ENCODE measurements at regions not wholly inside any gene's neighbourhood (a gene's known extent, or its start where the extent isn't known, plus 50 kb on each side); places are given as distances from the start of the nearest gene placed in this dataset.
"Not testable (repeated sequence)": the region's sequence is repeated elsewhere in the genome, so short reads cannot be mapped to it uniquely, and the experiment has no call there.

GRCh38 chr12:46561769-46562624 lies 189.4 kb upstream of the SLC38A2 start:
- dilution Hi-C loops (cut with MboI; ENCODE audit: extremely low pct_ligation_motif_present, low sequenced_read_pairs); H3K9me1 ChIP-seq (replicated peaks; ENCODE audit: control insufficient read depth, extremely low read depth, insufficient read depth, low read length); DNase-seq (ENCODE audit: low read depth, low spot score); H3K36me3 ChIP-seq (ENCODE audit: control insufficient read depth in 2 of 2, extremely low read depth in 1 of 2, insufficient read depth in 2 of 2, low read length in 2 of 2); H3K9me3 ChIP-seq (replicated peaks; ENCODE audit: control insufficient read depth, insufficient read depth, low read length); H4K20me1 ChIP-seq (replicated peaks; ENCODE audit: control insufficient read depth, extremely low read depth, insufficient read depth, low read length); H3K27me3 ChIP-seq (ENCODE audit: control insufficient read depth in 2 of 2, insufficient read depth in 2 of 2, low read length in 2 of 2); H3K79me2 ChIP-seq (ENCODE audit: control insufficient read depth, insufficient read depth, low read length); BruUV-seq (replicated peaks); POLR2A ChIA-PET; H3K4me3 ChIP-seq (replicated peaks in 1 of 3; ENCODE audit: insufficient read depth in 1 of 3, low read depth in 1 of 3, low read length in 3 of 3): not testable (repeated sequence)
- CTCF ChIA-PET: interaction anchor here (2.3 kb wide), 1 partner anchor 99 kb away, joined by 11 read pairs; no protein-coding TSS in a partner anchor
- peak overlapping the region; percentile 70 for H3K4me2 ChIP-seq (ENCODE audit: insufficient read depth, low read length)
- peak overlapping the region; percentile 96 for H3K27ac ChIP-seq (ENCODE audit: insufficient read depth, low read depth, low read length)
- peak; percentile 78 for FAIRE-seq
- H2AFZ ChIP-seq (ENCODE audit: low read depth, low read length): peak overlapping the region; percentile 2
- H3K4me1 ChIP-seq (ENCODE audit: control insufficient read depth, extremely low read depth, insufficient read depth, low read length): peaks cover 24% of the 10 kb centered on the region
- peak overlapping the region; percentile 80 for H3K9ac ChIP-seq (replicated peaks; ENCODE audit: extremely low read depth, insufficient read depth, low read length)
- intact Hi-C loops (cut with micrococcal nuclease): loop anchor here (1.0 to 5.0 kb wide), 5 partner anchors 38 to 189 kb away; partner anchors contain the start of gene SLC38A2
- TF ChIP-seq JUN (IDR thresholded peaks at IDR 0.05; ENCODE audit: borderline replicate concordance, insufficient read depth, insufficient read length, low read depth): peak; percentile 22

GRCh38 chr12:46560874-46561273 lies 188.3 kb upstream of the SLC38A2 start:
- no peak overlapping the region for H2AFZ ChIP-seq (ENCODE audit: low read depth, low read length)
- dilution Hi-C loops (cut with MboI; ENCODE audit: extremely low pct_ligation_motif_present, low sequenced_read_pairs): no loop called here
- TF ChIP-seq EZH2 (IDR thresholded peaks at IDR 0.05; ENCODE audit: borderline replicate concordance, low read depth, low read length, severe bottlenecking) (no peak), POLR2A (IDR thresholded peaks at IDR 0.05; ENCODE audit: low read depth, low read length) (no peak), MYC (IDR thresholded peaks at IDR 0.05; ENCODE audit: low read depth, low read length) (no peak), FOS (IDR thresholded peaks at IDR 0.05; ENCODE audit: borderline replicate concordance, insufficient read depth, low read length) (no peak), GATA2 (IDR thresholded peaks at IDR 0.05; ENCODE audit: insufficient read depth, insufficient read length, low read depth, low read length) (no peak), POLR2AphosphoS5 (IDR thresholded peaks at IDR 0.05; ENCODE audit: insufficient read depth, low read depth, low read length) (no peak), JUN (IDR thresholded peaks at IDR 0.05; ENCODE audit: borderline replicate concordance, insufficient read depth, insufficient read length, low read depth) (no peak)
- TF ChIP-seq, protein P1, sequence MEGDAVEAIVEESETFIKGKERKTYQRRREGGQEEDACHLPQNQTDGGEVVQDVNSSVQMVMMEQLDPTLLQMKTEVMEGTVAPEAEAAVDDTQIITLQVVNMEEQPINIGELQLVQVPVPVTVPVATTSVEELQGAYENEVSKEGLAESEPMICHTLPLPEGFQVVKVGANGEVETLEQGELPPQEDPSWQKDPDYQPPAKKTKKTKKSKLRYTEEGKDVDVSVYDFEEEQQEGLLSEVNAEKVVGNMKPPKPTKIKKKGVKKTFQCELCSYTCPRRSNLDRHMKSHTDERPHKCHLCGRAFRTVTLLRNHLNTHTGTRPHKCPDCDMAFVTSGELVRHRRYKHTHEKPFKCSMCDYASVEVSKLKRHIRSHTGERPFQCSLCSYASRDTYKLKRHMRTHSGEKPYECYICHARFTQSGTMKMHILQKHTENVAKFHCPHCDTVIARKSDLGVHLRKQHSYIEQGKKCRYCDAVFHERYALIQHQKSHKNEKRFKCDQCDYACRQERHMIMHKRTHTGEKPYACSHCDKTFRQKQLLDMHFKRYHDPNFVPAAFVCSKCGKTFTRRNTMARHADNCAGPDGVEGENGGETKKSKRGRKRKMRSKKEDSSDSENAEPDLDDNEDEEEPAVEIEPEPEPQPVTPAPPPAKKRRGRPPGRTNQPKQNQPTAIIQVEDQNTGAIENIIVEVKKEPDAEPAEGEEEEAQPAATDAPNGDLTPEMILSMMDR (IDR thresholded peaks at IDR 0.05; ENCODE audit: extremely low read depth in 1 of 2, insufficient read depth in 1 of 2, low read depth in 1 of 2, low read length in 2 of 2): no peak
- TF ChIP-seq, protein P2, sequence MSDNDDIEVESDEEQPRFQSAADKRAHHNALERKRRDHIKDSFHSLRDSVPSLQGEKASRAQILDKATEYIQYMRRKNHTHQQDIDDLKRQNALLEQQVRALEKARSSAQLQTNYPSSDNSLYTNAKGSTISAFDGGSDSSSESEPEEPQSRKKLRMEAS (IDR thresholded peaks at IDR 0.05; ENCODE audit: insufficient read depth, insufficient read length): no peak
- no peak overlapping the region for H3K4me2 ChIP-seq (ENCODE audit: insufficient read depth, low read length)
- no peak overlapping the region for H3K27ac ChIP-seq (ENCODE audit: insufficient read depth, low read depth, low read length)
- H3K4me3 ChIP-seq (replicated peaks in 1 of 3; ENCODE audit: insufficient read depth in 1 of 3, low read depth in 1 of 3, low read length in 3 of 3): no peak overlapping the region
- H3K4me1 ChIP-seq (ENCODE audit: control insufficient read depth, extremely low read depth, insufficient read depth, low read length): peaks cover 33% of the 10 kb centered on the region
- no TSS peak for BruUV-seq (replicated peaks)
- no peaks in the 10 kb centered on the region for H3K79me2 ChIP-seq (ENCODE audit: control insufficient read depth, insufficient read depth, low read length)
- FAIRE-seq (no peak), DNase-seq (ENCODE audit: low read depth, low spot score) (no peak)
- intact Hi-C loops (cut with micrococcal nuclease): loop anchor here (5.0 kb wide), 1 partner anchor 114 kb away; no protein-coding TSS in a partner anchor
- ChIA-PET POLR2A (no interaction called here), CTCF (interaction anchor here (2.3 kb wide), 1 partner anchor 100 kb away, joined by 11 read pairs; no protein-coding TSS in a partner anchor)
- H3K9ac ChIP-seq (replicated peaks; ENCODE audit: extremely low read depth, insufficient read depth, low read length): no peak overlapping the region
- H3K9me3 ChIP-seq (replicated peaks; ENCODE audit: control insufficient read depth, insufficient read depth, low read length): no peaks in the 10 kb centered on the region
- H3K27me3 ChIP-seq (ENCODE audit: control insufficient read depth in 2 of 2, insufficient read depth in 2 of 2, low read length in 2 of 2): no peaks in the 10 kb centered on the region
- no peaks in the 10 kb centered on the region for H3K9me1 ChIP-seq (replicated peaks; ENCODE audit: control insufficient read depth, extremely low read depth, insufficient read depth, low read length)
- H4K20me1 ChIP-seq (replicated peaks; ENCODE audit: control insufficient read depth, extremely low read depth, insufficient read depth, low read length): no peaks in the 10 kb centered on the region
- H3K36me3 ChIP-seq (ENCODE audit: control insufficient read depth in 2 of 2, extremely low read depth in 1 of 2, insufficient read depth in 2 of 2, low read length in 2 of 2): no peaks in the 10 kb centered on the region

All from endothelial cell of umbilical vein (primary cell).